HG03460 (cell line): ENCODE measurements at regions not wholly inside any gene's neighbourhood (a gene's known extent, or its start where the extent isn't known, plus 50 kb on each side); places are given as distances from the start of the nearest gene placed in this dataset.
A peak's percentile ranks its signal among the peaks of the same experiment; 100 is the strongest.

Experiments
- ATAC-seq: cut with Tn5 transposase; IDR thresholded peaks from one replicate; pipeline ENCODE4 v1.9.1; 2021; ENCODE audit not compliant: unreplicated experiment

DNA sequence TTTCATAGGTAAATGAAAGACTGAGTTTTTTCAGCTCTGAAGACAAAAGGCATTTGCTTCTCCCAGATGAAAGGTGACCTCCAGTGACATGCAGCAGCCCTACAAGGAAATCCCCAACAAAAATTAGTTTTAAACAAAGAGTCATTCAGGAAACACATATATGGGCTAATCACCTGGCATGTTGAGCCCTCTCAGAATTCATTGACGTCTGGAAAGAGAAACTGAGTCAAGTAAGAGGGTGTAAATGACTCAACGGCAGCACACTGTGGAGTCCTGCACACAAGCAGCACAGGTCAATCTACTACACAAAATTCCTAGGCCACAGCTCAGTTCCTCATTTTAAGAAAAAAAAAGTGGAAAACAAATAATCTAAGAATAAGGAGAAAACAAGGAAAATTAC is 592.3 kb downstream of the EPHA7 start:
- ATAC-seq: no peak

- ATAC-seq: no peak
Measured at GRCh38 chr6:92826633-92827032, 592.7 kb downstream of the EPHA7 start.

DNA sequence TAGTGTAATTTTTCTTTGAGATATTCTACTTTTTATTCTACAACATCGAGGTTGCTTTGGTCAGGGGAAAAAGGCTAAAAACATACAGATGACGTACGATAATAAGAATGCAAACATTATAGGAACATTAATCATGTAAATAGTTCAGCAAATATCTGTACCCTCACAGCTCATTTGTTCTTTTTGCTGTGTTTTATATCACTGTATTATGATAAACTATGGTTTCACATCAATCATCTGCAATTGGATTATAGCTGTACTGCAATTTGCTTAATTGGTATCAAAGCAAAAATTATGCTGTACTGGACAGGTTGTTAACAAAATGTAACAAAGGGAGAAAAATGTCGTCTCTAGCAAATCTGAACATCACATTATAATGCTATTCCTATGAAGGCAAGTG is 597.1 kb downstream of the EPHA7 start:
- no peak for ATAC-seq

DNA sequence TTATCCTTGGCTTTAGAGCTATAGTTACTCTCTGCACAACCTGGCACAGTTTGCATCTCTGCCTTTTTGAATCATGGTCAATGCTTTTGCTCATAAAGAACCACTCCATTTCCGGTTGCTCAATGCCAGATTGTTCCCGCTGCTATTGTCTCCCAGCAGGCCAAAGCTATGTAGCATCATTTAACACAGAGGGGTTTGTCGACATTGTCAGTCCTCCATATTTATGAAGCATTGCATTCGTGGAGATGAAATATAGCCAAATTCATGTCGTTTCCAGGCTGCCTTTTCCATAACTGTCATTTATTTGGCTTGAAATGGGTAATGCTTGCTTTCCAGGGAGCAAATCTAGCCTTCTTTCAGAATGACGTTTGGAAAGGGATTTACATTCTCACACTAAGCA is 598.8 kb downstream of the EPHA7 start:
- no peak for ATAC-seq

DNA sequence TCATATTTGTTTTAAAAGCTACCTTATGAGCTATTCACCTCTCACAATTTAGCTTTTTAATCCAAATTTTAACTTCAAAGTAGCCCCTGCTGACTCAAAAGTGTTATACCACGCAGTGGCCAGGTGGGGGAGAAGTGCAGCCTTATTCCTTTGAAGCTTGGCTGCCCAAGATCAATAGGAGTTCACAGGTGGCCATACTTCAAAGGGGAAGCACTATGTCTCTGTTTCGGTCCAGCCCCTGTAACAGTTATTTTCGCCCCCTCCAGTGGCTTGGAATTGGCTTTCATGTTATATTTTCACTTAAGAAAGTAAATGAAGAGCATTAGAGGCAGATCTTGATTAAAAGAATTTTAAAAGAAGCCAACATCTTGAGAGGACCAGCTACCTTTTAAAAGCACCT is 608.4 kb downstream of the EPHA7 start:
- ATAC-seq: peak; percentile 99

- ATAC-seq: no peak
Measured at GRCh38 chr6:92806254-92806653, 613.1 kb downstream of the EPHA7 start.

DNA sequence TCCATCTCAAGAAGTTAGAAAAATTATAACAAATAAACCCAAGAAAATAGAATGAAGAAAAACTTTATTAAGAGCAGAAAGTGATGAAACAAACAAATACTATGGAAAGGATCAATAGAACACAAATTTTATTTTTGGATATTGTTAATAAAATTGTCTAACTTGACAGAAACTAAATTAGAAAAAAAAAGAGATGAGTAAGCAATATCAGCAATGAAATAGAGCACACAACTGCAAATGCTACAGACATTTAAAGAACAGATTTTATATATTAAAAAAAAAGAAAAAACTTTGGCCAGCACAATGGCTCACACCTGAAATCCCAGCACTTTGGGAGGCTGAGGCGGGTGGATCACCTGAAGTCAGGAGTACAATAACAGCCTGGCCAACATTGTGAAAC is 628.0 kb downstream of the EPHA7 start:
- no peak for ATAC-seq

- no peak for ATAC-seq
Measured at GRCh38 chr6:92790381-92790780, 629.0 kb downstream of the EPHA7 start.

GRCh38 chr6:92784235-92784634 is 635.1 kb downstream of the EPHA7 start:
- no peak for ATAC-seq

DNA sequence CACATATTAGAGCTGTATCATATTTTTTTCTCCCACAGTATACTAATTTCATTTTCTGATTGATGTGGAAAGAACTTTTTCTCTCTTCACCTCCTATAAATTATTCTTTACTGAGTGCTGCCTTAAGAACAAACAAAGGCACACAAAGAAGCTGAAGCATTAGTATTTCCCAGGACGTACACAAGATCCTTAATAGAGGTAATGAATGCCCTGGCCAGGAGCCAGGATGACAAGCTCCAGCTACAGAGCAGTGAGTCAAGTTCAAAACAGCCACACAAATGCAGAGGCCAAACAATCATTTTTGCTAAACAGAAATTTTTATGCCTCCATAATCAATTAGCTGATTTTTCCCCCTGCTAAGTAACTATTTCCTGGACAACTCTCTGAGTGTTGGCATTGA is 639.6 kb downstream of the EPHA7 start:
- ATAC-seq: no peak

- ATAC-seq: peak; percentile 56
Measured at GRCh38 chr6:92777146-92777740, 642.1 kb downstream of the EPHA7 start.

DNA sequence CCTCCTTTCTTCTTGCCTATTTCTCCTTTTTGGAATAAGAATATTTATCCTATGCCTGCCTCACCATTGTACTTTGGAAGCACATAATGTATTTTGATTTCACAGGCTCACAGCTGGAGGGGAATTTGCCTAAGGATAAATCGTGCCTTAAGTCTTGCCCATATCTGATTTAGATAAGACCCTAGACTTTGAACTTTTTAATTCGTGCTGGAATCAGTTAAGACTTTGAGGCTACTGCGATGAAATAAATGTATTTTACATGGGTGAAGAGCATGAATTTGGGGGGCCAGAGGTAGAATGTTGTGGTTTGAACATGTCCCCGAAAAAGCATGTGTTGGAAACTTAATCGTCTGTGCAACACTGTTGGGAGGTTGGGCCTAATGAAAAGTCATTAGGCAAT is 648.8 kb downstream of the EPHA7 start:
- no peak for ATAC-seq

DNA sequence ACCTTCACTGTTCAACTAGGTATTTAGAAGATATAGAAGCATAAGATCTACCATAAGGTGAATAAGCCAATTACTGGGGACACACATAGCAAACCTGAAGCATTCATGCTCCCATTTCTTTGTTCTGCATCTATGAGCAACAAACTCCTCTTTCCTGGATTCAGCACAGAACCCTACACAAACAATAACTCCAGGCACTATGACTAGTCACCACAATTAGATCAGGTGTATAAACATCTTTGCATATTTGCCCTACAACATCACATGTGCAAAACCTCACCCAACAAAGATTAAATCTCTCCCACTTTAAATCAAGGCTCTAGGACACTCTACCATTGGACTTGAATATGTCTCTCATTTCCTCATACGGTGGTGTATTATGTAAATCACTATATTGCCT is 652.3 kb downstream of the EPHA7 start:
- no peak for ATAC-seq

DNA sequence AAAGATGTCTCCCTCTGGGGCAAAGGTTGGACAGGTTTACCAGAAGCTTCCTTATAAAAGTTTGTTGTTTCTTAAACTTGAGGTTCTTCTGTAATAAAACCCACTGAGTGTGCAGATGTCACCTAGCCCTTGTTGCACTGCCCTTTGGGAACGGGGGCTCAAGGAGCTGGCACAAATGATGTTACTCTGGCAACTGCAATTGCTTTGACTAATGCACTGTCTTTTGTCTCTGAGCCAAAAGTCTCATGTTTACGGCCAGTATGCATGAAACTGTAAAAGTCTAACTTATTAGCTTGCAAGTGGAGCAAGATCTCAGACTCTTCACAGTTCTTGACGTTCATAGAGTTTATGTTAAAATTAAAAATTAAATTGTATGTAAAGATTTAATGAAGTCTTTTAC is 655.7 kb downstream of the EPHA7 start:
- ATAC-seq: no peak

GRCh38 chr6:92763274-92763584 is 656.1 kb downstream of the EPHA7 start:
- ATAC-seq: no peak

- no peak for ATAC-seq
Measured at GRCh38 chr6:92762443-92763273, 656.7 kb downstream of the EPHA7 start.

DNA sequence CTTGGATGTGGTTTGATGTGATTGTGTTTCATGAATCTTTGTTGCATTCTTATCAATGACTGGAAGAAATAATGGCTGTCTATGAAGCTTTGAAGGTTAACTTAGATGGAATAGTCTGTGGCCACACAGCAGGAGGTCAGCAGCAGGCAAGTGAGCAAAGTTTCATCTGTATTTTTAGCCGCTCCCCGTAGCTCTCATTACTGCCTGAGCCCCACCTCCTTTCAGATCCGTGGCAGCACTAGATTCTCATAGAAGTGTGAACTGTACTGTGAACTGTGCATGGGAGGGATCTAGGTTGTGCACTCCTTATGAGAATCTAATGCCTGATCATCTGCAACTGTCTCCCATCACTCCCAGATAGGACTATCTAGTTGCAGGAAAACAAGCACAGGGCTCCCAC is 660.2 kb downstream of the EPHA7 start:
- ATAC-seq: no peak

GRCh38 chr6:92757925-92758324 is 661.4 kb downstream of the EPHA7 start:
- ATAC-seq: no peak

DNA sequence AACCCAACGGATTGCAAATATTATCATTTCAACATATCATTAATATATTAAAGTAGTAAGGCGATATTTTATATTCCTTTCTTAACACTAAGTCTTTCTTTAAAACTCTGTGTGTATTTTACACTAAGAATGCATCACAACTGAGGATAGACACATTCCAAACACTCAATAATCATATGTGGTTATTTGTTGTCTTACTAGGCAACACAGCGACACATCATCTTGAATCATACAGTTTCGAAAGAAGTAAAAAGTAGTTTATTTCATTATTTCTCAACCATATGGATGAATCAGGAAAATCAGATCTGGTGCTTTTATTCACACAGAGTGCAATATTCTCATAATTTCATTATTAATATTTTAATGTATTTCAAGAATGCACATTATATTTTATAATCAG is 662.4 kb downstream of the EPHA7 start:
- no peak for ATAC-seq

- no peak for ATAC-seq
Measured at GRCh38 chr6:92753956-92754355, 665.4 kb downstream of the EPHA7 start.

GRCh38 chr6:92752114-92752513 is 667.2 kb downstream of the EPHA7 start:
- no peak for ATAC-seq

DNA sequence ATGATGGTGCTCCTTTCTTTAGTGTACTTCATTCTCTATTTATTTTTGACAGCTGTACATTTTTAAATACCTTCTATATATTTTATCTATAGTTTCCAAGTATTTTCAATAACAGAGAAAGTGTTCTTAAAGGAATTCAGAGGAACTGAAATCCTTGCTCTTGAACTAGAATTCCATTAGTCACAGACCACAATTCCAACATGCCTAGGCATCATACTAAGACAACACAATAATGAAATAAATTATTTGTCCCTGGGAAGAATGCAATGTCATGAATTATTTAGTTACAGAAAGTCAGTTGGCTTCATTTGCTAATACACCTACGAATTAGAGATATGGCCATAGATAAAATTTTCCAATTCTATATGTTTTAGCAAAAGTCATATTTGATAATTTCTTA is 671.2 kb downstream of the EPHA7 start:
- no peak for ATAC-seq

GRCh38 chr6:92737983-92738382 is 681.4 kb downstream of the EPHA7 start:
- ATAC-seq: no peak
